Fibroblast of lung (primary cell): ENCODE measurements at regions not wholly inside any gene's neighbourhood (a gene's known extent, or its start where the extent isn't known, plus 50 kb on each side); places are given as distances from the start of the nearest gene placed in this dataset.
A peak's percentile ranks its signal among the peaks of the same experiment; 100 is the strongest.

ENCODE experiments used
- DNase-seq, 2 donors: peaks; one replicate each; pipeline versions ENCODE4 v3.0.0 to v3.0.0-alpha.2; 2010; ENCODE audit warnings: low read depth in 2 of 2
- H2AFZ ChIP-seq: 2 replicates; pipeline ENCODE4 v1.5.1; 2012; ENCODE audit warnings: low read length, control low read depth, inconsistent platforms
- H3K27ac ChIP-seq: 2 replicates; pipeline ENCODE4 v1.5.1; 2011; ENCODE audit warnings: low read length, control low read depth; ENCODE audit not compliant: insufficient read depth
- H3K27me3 ChIP-seq: 2 replicates; pipeline ENCODE4 v1.5.1; 2011; ENCODE audit warnings: mild to moderate bottlenecking, low read length; ENCODE audit not compliant: control insufficient read depth, insufficient read depth
- H3K36me3 ChIP-seq: 2 replicates; pipeline ENCODE4 v1.5.1; 2011; ENCODE audit warnings: low read length; ENCODE audit not compliant: control insufficient read depth, insufficient read depth
- H3K4me1 ChIP-seq: 2 replicates; pipeline ENCODE4 v1.5.1; 2011; ENCODE audit warnings: low read length; ENCODE audit not compliant: control insufficient read depth, insufficient read depth; ENCODE audit errors: extremely low read depth
- H3K4me2 ChIP-seq: 2 replicates; pipeline ENCODE4 v1.5.1; 2011; ENCODE audit warnings: low read length, control low read depth; ENCODE audit not compliant: insufficient read depth; ENCODE audit errors: extremely low read depth
- H3K4me3 ChIP-seq, 4 experiments: fragments of 200-600 bp in 1 of 4; sonication (generic) in 1 of 4; replicated peaks in 1 of 4; 2 replicates each; pipeline ENCODE4 v1.5.1; 2011 to 2016; ENCODE audit warnings: low read length in 4 of 4, low read depth in 3 of 4, mild to moderate bottlenecking in 3 of 4, control low read depth in 2 of 4, inconsistent platforms in 1 of 4, mixed read lengths in 1 of 4; ENCODE audit not compliant: insufficient read depth in 1 of 4; ENCODE audit errors: control extremely low read depth in 1 of 4
- H3K79me2 ChIP-seq: 2 replicates; pipeline ENCODE4 v1.5.1; 2012; ENCODE audit warnings: mild to moderate bottlenecking, low read length, inconsistent platforms; ENCODE audit not compliant: control insufficient read depth, insufficient read depth
- H3K9ac ChIP-seq: 2 replicates; pipeline ENCODE4 v1.5.1; 2011; ENCODE audit warnings: mild to moderate bottlenecking, low read length, control low read depth; ENCODE audit not compliant: insufficient read depth
- H3K9me3 ChIP-seq: 2 replicates; pipeline ENCODE4 v1.5.1; 2012; ENCODE audit warnings: low read depth, low read length; ENCODE audit not compliant: control insufficient read depth, insufficient read depth
- H4K20me1 ChIP-seq: 2 replicates; pipeline ENCODE4 v1.5.1; 2011; ENCODE audit warnings: low read length; ENCODE audit not compliant: control insufficient read depth, insufficient read depth; ENCODE audit errors: extremely low read depth
- EZH2 ChIP-seq: IDR thresholded peaks from 2 replicates; pipeline ENCODE4 v1.5.1; 2012; ENCODE audit warnings: low read length, control low read depth, mild to moderate bottlenecking; ENCODE audit errors: missing control alignments
- TF ChIP-seq, protein P1 (sequence below), 2 donors: IDR thresholded peaks in 1 of 2; conservative IDR thresholded peaks in 1 of 2; 1 replicate in 1 of 2; 2 replicates in 1 of 2; pipeline ENCODE4 v1.5.1; 2011 to 2012; ENCODE audit warnings: low read length in 2 of 2, control low read depth in 1 of 2, inconsistent platforms in 1 of 2, low read depth in 1 of 2, mild to moderate bottlenecking in 1 of 2

DNA sequence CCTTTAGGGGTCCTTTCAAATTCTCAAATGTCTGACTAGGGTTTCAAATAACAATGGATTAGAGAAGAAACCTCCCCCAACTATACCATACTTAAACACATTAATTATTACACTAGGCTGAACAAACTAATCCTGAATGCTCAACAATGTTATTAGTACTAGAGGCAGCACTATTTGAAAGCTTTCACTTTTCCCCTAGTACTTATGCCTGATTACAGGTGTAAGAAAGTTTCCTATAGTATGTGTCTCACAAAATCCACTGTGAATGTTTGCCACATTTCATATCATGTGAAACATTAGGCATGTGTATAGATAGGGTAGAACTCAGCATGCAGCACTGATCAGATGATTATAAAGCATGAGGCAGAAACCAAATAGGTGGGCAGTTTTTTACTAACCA is 336.2 kb downstream of the ZNF674 start:
- no peak overlapping the region for H3K9ac ChIP-seq
- no peak overlapping the region for H3K27ac ChIP-seq

DNA sequence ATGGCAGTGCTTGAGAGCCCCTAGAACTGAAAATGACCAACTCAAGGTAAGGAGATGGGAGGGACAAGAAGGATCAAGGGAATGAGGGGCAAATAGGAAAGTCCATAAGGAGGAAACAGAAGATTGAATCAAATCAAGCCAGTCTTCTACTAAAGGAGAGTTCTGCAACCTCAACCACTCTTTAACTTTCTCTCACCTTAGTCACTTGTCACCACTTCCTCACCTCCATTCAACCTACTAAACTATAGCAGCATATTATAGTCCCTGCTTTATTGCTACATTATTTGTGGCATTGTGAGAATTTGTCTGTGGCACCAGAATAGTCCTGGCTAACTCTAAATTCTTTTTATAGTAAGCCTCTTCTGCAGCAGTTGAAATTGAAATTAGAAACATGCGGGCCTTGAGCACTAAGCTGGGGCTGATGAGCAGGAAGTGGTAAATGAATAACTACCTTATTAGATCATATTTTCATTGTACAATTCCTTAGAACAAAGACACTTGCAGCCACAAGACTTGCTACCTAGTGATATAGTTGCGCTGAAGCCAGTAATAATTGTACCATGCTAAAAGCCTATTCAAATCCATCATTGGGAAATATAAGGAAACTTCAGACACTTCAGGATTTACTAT is 336.9 kb downstream of the ZNF674 start:
- Histone ChIP-seq H3K4me1 (no peaks in the 10 kb centered on the region), H3K9me3 (no peaks in the 10 kb centered on the region), H2AFZ (no peak overlapping the region), H3K79me2 (no peaks in the 10 kb centered on the region), H3K27me3 (no peaks in the 10 kb centered on the region), H3K9ac (no peak overlapping the region), H3K4me3 (no peak overlapping the region), H3K27ac (no peak overlapping the region), H4K20me1 (no peaks in the 10 kb centered on the region), H3K4me2 (no peak overlapping the region), H3K36me3 (no peaks in the 10 kb centered on the region)
- TF ChIP-seq, protein P1, sequence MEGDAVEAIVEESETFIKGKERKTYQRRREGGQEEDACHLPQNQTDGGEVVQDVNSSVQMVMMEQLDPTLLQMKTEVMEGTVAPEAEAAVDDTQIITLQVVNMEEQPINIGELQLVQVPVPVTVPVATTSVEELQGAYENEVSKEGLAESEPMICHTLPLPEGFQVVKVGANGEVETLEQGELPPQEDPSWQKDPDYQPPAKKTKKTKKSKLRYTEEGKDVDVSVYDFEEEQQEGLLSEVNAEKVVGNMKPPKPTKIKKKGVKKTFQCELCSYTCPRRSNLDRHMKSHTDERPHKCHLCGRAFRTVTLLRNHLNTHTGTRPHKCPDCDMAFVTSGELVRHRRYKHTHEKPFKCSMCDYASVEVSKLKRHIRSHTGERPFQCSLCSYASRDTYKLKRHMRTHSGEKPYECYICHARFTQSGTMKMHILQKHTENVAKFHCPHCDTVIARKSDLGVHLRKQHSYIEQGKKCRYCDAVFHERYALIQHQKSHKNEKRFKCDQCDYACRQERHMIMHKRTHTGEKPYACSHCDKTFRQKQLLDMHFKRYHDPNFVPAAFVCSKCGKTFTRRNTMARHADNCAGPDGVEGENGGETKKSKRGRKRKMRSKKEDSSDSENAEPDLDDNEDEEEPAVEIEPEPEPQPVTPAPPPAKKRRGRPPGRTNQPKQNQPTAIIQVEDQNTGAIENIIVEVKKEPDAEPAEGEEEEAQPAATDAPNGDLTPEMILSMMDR (conservative IDR thresholded peaks at IDR 0.05 in 1 of 2, IDR thresholded peaks at IDR 0.05 in 1 of 2; ENCODE audit: low read depth in 1 of 2, low read length in 2 of 2): no peak
- no peak for TF ChIP-seq EZH2
- peak; percentile 3 to 83 for DNase-seq

More for the DNA sequence above, 336.2 kb downstream of the ZNF674 start:
- no peak overlapping the region for H3K4me3 ChIP-seq
- H3K9me3 ChIP-seq: no peaks in the 10 kb centered on the region
- no peak overlapping the region for H3K4me2 ChIP-seq
- no peaks in the 10 kb centered on the region for H3K79me2 ChIP-seq
- no peaks in the 10 kb centered on the region for H3K36me3 ChIP-seq
- no peak for TF ChIP-seq EZH2
- TF ChIP-seq, protein P1 (conservative IDR thresholded peaks at IDR 0.05 in 1 of 2, IDR thresholded peaks at IDR 0.05 in 1 of 2; ENCODE audit: low read depth in 1 of 2, low read length in 2 of 2): no peak
- DNase-seq: no peak
- H4K20me1 ChIP-seq: no peaks in the 10 kb centered on the region
- H2AFZ ChIP-seq: no peak overlapping the region
- H3K4me1 ChIP-seq: no peaks in the 10 kb centered on the region
- no peaks in the 10 kb centered on the region for H3K27me3 ChIP-seq

DNA sequence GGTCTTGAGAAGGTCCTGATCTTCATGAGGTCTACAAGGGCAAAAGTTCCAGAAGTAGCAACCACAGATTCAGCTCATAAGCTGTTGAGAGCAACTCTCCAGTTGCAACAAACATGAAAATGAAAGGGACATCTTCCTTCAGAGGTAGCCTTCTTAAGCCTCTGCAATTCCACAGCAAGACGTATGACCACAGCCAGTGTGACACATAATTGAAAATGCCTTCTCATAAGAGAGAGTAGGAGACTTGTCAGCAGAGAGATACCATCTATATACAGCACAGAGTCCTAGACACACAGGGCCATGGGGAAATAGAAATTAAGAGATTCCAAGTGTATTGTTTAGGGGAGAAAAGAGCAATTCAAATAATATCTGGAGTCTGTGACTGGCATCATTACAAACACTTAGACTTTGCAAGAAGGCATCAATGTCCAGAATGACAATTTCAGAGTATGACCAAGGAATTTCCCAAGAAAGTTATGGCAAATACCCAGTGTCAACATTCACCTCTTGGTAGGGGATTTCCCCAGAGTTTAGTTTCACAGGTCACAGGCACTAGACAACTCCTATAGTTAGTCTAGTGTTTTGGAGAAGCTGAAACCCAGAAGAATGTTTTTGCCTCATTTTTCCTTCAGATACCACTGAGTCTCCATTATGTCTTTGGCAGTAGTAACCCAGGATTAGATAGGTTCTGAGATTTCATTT is 340.3 kb downstream of the ZNF674 start:
- Histone ChIP-seq H3K27me3 (no peaks in the 10 kb centered on the region), H3K4me1 (no peaks in the 10 kb centered on the region), H3K36me3 (no peaks in the 10 kb centered on the region), H4K20me1 (no peaks in the 10 kb centered on the region), H3K9ac (no peak overlapping the region), H2AFZ (no peak overlapping the region), H3K4me3 (no peak overlapping the region), H3K4me2 (no peak overlapping the region), H3K79me2 (no peaks in the 10 kb centered on the region), H3K9me3 (no peaks in the 10 kb centered on the region), H3K27ac (no peak overlapping the region)
- DNase-seq: no peak
- TF ChIP-seq EZH2: no peak
- TF ChIP-seq, protein P1 (conservative IDR thresholded peaks at IDR 0.05 in 1 of 2, IDR thresholded peaks at IDR 0.05 in 1 of 2; ENCODE audit: low read depth in 1 of 2, low read length in 2 of 2): no peak
